A673 (cell line): ENCODE measurements at regions not wholly inside any gene's neighbourhood (a gene's known extent, or its start where the extent isn't known, plus 50 kb on each side); places are given as distances from the start of the nearest gene placed in this dataset.

Experiments used
- BruUV-seq: library from RNA; stranded (reverse); fragments of 400-500 nt; replicated peaks from 2 replicates; lab custom pipeline; 2021; lab: Mats Ljungman, UMichigan
- CTCF ChIA-PET: fragments of 300-600 bp; sonication (Branson Sonifier 250); formaldehyde crosslinking; loops from one replicate; lab custom pipeline; 2022; ENCODE audit warnings: antibody characterized with exemption; lab: Charles Lee
- POLR2A ChIA-PET: fragments of 300-600 bp; sonication (Branson Sonifier 250); formaldehyde crosslinking; loops from one replicate; lab custom pipeline; 2022; ENCODE audit warnings: antibody characterized with exemption; ENCODE audit not compliant: low non-redundant PET; lab: Charles Lee
- DNase-seq: peaks from one replicate; pipeline ENCODE4 v3.0.0-alpha.2; 2015; ENCODE audit warnings: low spot score
- H3K27ac ChIP-seq: fragments of 200-600 bp; sonication (generic); 2 replicates; pipeline ENCODE4 v1.5.1; 2016; ENCODE audit warnings: mixed run types, low read depth, mild to moderate bottlenecking, mixed read lengths, antibody characterized with exemption, low read length; ENCODE audit not compliant: poor library complexity, severe bottlenecking
- H3K27me3 ChIP-seq: fragments of 200-600 bp; sonication (generic); replicated peaks from 2 replicates; pipeline ENCODE4 v1.6.1; 2017; ENCODE audit warnings: mixed run types, low read depth, mild to moderate bottlenecking, mixed read lengths, antibody characterized with exemption, low read length; ENCODE audit not compliant: insufficient read depth, poor library complexity
- H3K36me3 ChIP-seq: fragments of 200-600 bp; sonication (generic); 2 replicates; pipeline ENCODE4 v1.6.1; 2016; ENCODE audit warnings: mixed run types, mild to moderate bottlenecking, mixed read lengths, antibody characterized with exemption, low read length; ENCODE audit not compliant: insufficient read depth, poor library complexity, severe bottlenecking
- H3K4me1 ChIP-seq: fragments of 200-600 bp; sonication (generic); 2 replicates; pipeline ENCODE4 v1.6.1; 2017; ENCODE audit warnings: mixed run types, mild to moderate bottlenecking, mixed read lengths, antibody characterized with exemption, low read length; ENCODE audit not compliant: insufficient read depth, poor library complexity, severe bottlenecking
- H3K4me3 ChIP-seq: fragments of 200-600 bp; sonication (generic); 2 replicates; pipeline ENCODE4 v1.5.1; 2016; ENCODE audit warnings: low read depth, mixed run types, mild to moderate bottlenecking, mixed read lengths, low read length; ENCODE audit not compliant: poor library complexity, severe bottlenecking
- H3K9me3 ChIP-seq: fragments of 200-600 bp; sonication (generic); 2 replicates; pipeline ENCODE4 v1.6.1; 2016; ENCODE audit warnings: mixed run types, low read depth, mild to moderate bottlenecking, mixed read lengths, antibody characterized with exemption, low read length; ENCODE audit not compliant: poor library complexity, severe bottlenecking
- EZH2 ChIP-seq: fragments of 200-600 bp; sonication (generic); IDR thresholded peaks from 2 replicates; pipeline ENCODE4 v1.6.1; 2017; ENCODE audit warnings: borderline replicate concordance, low read depth, mild to moderate bottlenecking, mixed read lengths, antibody characterized with exemption, low read length; ENCODE audit not compliant: poor library complexity, severe bottlenecking
- intact Hi-C: fragments of 100-400 bp; cut with micrococcal nuclease; formaldehyde crosslinking; loops from one replicate; pipeline ENCODE4 v1.10.0; 2022; ENCODE audit not compliant: unreplicated experiment
- TF ChIP-seq, protein P1 (sequence below): fragments of 300-800, 200-600 bp; sonication (generic); conservative IDR thresholded peaks from 2 replicates; pipeline ENCODE4 v1.5.1; 2017; ENCODE audit warnings: low read depth, mild to moderate bottlenecking, antibody characterized with exemption, low read length, moderate library complexity, mixed read lengths

GRCh38 chr1:55747408-55747841 is 532.3 kb upstream of the USP24 start:
- no peak overlapping the region for H3K4me3 ChIP-seq
- H3K27me3 ChIP-seq: no peaks in the 10 kb centered on the region
- intact Hi-C loops: no loop called here
- ChIA-PET POLR2A (no interaction called here), CTCF (no interaction called here)
- BruUV-seq: no TSS peak
- no peak overlapping the region for H3K27ac ChIP-seq
- H3K9me3 ChIP-seq: no peaks in the 10 kb centered on the region
- no peak for DNase-seq
- no peaks in the 10 kb centered on the region for H3K4me1 ChIP-seq
- TF ChIP-seq, protein P1, sequence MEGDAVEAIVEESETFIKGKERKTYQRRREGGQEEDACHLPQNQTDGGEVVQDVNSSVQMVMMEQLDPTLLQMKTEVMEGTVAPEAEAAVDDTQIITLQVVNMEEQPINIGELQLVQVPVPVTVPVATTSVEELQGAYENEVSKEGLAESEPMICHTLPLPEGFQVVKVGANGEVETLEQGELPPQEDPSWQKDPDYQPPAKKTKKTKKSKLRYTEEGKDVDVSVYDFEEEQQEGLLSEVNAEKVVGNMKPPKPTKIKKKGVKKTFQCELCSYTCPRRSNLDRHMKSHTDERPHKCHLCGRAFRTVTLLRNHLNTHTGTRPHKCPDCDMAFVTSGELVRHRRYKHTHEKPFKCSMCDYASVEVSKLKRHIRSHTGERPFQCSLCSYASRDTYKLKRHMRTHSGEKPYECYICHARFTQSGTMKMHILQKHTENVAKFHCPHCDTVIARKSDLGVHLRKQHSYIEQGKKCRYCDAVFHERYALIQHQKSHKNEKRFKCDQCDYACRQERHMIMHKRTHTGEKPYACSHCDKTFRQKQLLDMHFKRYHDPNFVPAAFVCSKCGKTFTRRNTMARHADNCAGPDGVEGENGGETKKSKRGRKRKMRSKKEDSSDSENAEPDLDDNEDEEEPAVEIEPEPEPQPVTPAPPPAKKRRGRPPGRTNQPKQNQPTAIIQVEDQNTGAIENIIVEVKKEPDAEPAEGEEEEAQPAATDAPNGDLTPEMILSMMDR: no peak
- TF ChIP-seq EZH2: no peak
- no peaks in the 10 kb centered on the region for H3K36me3 ChIP-seq

- Histone ChIP-seq H3K36me3 (no peaks in the 10 kb centered on the region), H3K27ac (no peak overlapping the region), H3K4me1 (no peaks in the 10 kb centered on the region), H3K9me3 (no peaks in the 10 kb centered on the region), H3K4me3 (no peak overlapping the region), H3K27me3 (no peaks in the 10 kb centered on the region)
- TF ChIP-seq EZH2: no peak
- TF ChIP-seq, protein P1: no peak
- ChIA-PET POLR2A (no interaction called here), CTCF (no interaction called here)
- DNase-seq: no peak
- BruUV-seq: no TSS peak
- intact Hi-C loops: no loop called here
These were observed 531.5 kb upstream of the USP24 start for GRCh38 chr1:55746710-55747109.

DNA sequence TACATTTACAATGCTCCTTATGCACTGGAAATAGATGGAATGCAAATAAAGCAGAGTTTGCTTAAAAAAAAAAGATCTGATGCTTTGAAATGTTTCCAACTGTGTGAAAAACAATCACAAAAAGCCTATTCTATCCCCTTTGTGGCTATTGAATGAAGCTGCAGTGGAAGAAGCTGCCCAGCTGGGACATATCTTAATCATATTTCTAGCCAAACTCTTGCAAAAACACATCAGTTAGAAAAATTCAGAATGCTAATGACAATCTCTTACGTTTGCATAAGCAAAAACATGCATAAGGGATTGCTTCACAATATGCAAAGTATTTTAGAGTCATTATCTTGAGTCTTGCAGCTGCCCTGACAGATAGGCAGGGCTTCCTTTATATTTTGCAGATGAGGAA is 526.4 kb upstream of the USP24 start:
- no peak for DNase-seq
- Histone ChIP-seq H3K36me3 (no peaks in the 10 kb centered on the region), H3K4me1 (no peaks in the 10 kb centered on the region), H3K27ac (no peak overlapping the region), H3K27me3 (no peaks in the 10 kb centered on the region), H3K4me3 (no peak overlapping the region), H3K9me3 (no peaks in the 10 kb centered on the region)
- TF ChIP-seq EZH2: no peak
- TF ChIP-seq, protein P1: no peak
- CTCF ChIA-PET: no interaction called here
- BruUV-seq: no TSS peak
- intact Hi-C loops: no loop called here
- POLR2A ChIA-PET: no interaction called here
